SU-DHL-6 (cell line): ENCODE measurements at regions not wholly inside any gene's neighbourhood (a gene's known extent, or its start where the extent isn't known, plus 50 kb on each side); places are given as distances from the start of the nearest gene placed in this dataset.

ENCODE experiments used
- H2AFZ ChIP-seq: fragments of 200-600 bp; sonication (generic); 2 replicates; pipeline ENCODE4 v1.6.1; 2014; ENCODE audit warnings: low read depth, mild to moderate bottlenecking, moderate library complexity, mixed read lengths, antibody characterized with exemption, low read length; ENCODE audit not compliant: severe bottlenecking
- H3F3A ChIP-seq: fragments of 200-600 bp; shearing (Covaris generic); 2 replicates; pipeline ENCODE4 v1.6.0; 2016; ENCODE audit warnings: antibody characterized with exemption, mild to moderate bottlenecking; ENCODE audit not compliant: insufficient read depth
- H3K27ac ChIP-seq: fragments of 200-600 bp; sonication (generic); 2 replicates; pipeline ENCODE4 v1.5.1; 2016; ENCODE audit warnings: low read depth, mild to moderate bottlenecking, low read length, moderate library complexity, mixed read lengths
- H3K27me3 ChIP-seq: fragments of 200-600 bp; sonication (generic), shearing (Covaris generic); 2 replicates; pipeline ENCODE4 v1.6.0; 2014; ENCODE audit warnings: mild to moderate bottlenecking, low read length
- H3K36me3 ChIP-seq: fragments of 200-600 bp; sonication (generic); 2 replicates; pipeline ENCODE4 v1.6.1; 2014; ENCODE audit warnings: mild to moderate bottlenecking, low read length, mixed read lengths
- H3K4me2 ChIP-seq: fragments of 300-600, 200-600 bp; shearing (Covaris generic), sonication (generic); 2 replicates; pipeline ENCODE4 v1.6.0; 2014; ENCODE audit warnings: low read length, low read depth, mild to moderate bottlenecking; ENCODE audit not compliant: poor library complexity, severe bottlenecking
- H3K4me3 ChIP-seq: fragments of 200-600 bp; sonication (generic); 2 replicates; pipeline ENCODE4 v1.5.1; 2014; ENCODE audit warnings: antibody characterized with exemption, low read length, mild to moderate bottlenecking, mixed read lengths; ENCODE audit not compliant: insufficient read depth, poor library complexity, severe bottlenecking
- H3K79me2 ChIP-seq: fragments of 200-600 bp; sonication (generic); 2 replicates; pipeline ENCODE4 v1.6.1; 2014; ENCODE audit warnings: mild to moderate bottlenecking, low read length, moderate library complexity; ENCODE audit not compliant: insufficient read depth
- H3K9ac ChIP-seq: fragments of 200-600 bp; sonication (generic); 2 replicates; pipeline ENCODE4 v1.7.0; 2014; ENCODE audit warnings: mild to moderate bottlenecking, low read length
- H3K9me2 ChIP-seq: fragments of 200-600 bp; sonication (generic); replicated peaks from 2 replicates; pipeline ENCODE4 v1.6.1; 2014; ENCODE audit warnings: low read length; ENCODE audit not compliant: insufficient read depth
- H3K9me3 ChIP-seq: fragments of 200-600 bp; sonication (generic); 2 replicates; pipeline ENCODE4 v1.6.1; 2014; ENCODE audit warnings: low read length, mixed read lengths; ENCODE audit not compliant: insufficient read depth
- H4K20me1 ChIP-seq: fragments of 200-600 bp; sonication (generic); 2 replicates; pipeline ENCODE4 v1.6.1; 2014; ENCODE audit warnings: low read depth, mild to moderate bottlenecking, antibody characterized with exemption, low read length, moderate library complexity, mixed read lengths
- CTCF ChIP-seq: fragments of 200-600 bp; sonication (generic); IDR thresholded peaks from one replicate; pipeline ENCODE4 v1.5.1; 2017; ENCODE audit warnings: antibody characterized with exemption, mild to moderate bottlenecking, low read length, moderate library complexity; ENCODE audit not compliant: insufficient read depth, poor library complexity, severe bottlenecking
- EZH2phosphoT487 ChIP-seq: fragments of 200-600 bp; sonication (generic), shearing (Covaris generic); conservative IDR thresholded peaks from 2 replicates; pipeline ENCODE4 v1.6.1; 2018; ENCODE audit warnings: mild to moderate bottlenecking, antibody characterized with exemption, low read length, moderate library complexity, mixed read lengths

GRCh38 chr5:63794979-63795378 lies 167.3 kb downstream of the HTR1A start:
- TF ChIP-seq EZH2phosphoT487 (no peak), CTCF (no peak)
- no peak overlapping the region for H3K27ac ChIP-seq
- H3K4me3 ChIP-seq, result no peak overlapping the region
- H3K9ac ChIP-seq, result no peak overlapping the region
- no peaks in the 10 kb centered on the region for H4K20me1 ChIP-seq
- no peaks in the 10 kb centered on the region for H3K36me3 ChIP-seq
- H3F3A ChIP-seq, result no peaks in the 10 kb centered on the region
- peaks cover 8% of the 10 kb centered on the region; the same call in 1 of the 2 replicates for H3K9me3 ChIP-seq
- no peak overlapping the region for H3K4me2 ChIP-seq
- no peak overlapping the region for H2AFZ ChIP-seq
- H3K9me2 ChIP-seq, result no peaks in the 10 kb centered on the region
- no peaks in the 10 kb centered on the region for H3K27me3 ChIP-seq
- no peaks in the 10 kb centered on the region for H3K79me2 ChIP-seq

GRCh38 chr5:63794296-63794695 lies 167.9 kb downstream of the HTR1A start:
- Histone ChIP-seq H3K27ac (no peak overlapping the region), H4K20me1 (no peaks in the 10 kb centered on the region), H3K9me3 (peaks cover 8% of the 10 kb centered on the region; the same call in 1 of the 2 replicates), H3K79me2 (no peaks in the 10 kb centered on the region), H3F3A (no peaks in the 10 kb centered on the region), H3K27me3 (no peaks in the 10 kb centered on the region), H3K9ac (no peak overlapping the region), H3K4me3 (no peak overlapping the region), H2AFZ (no peak overlapping the region), H3K4me2 (no peak overlapping the region), H3K36me3 (no peaks in the 10 kb centered on the region), H3K9me2 (no peaks in the 10 kb centered on the region)
- TF ChIP-seq CTCF (no peak), EZH2phosphoT487 (no peak)

GRCh38 chr5:63774939-63775338 lies 187.3 kb downstream of the HTR1A start:
- no peak overlapping the region for H2AFZ ChIP-seq
- TF ChIP-seq EZH2phosphoT487, result no peak
- no peak for TF ChIP-seq CTCF
- H3K9me3 ChIP-seq, result no peaks in the 10 kb centered on the region
- H3K79me2 ChIP-seq, result no peaks in the 10 kb centered on the region
- H3K9me2 ChIP-seq, result no peaks in the 10 kb centered on the region
- no peak overlapping the region for H3K27ac ChIP-seq
- no peak overlapping the region for H3K4me2 ChIP-seq
- no peaks in the 10 kb centered on the region for H3F3A ChIP-seq
- no peaks in the 10 kb centered on the region for H3K27me3 ChIP-seq
- no peaks in the 10 kb centered on the region for H4K20me1 ChIP-seq
- H3K9ac ChIP-seq, result no peak overlapping the region
- no peaks in the 10 kb centered on the region for H3K36me3 ChIP-seq
- no peak overlapping the region for H3K4me3 ChIP-seq

- Histone ChIP-seq H3F3A (no peaks in the 10 kb centered on the region), H3K27me3 (no peaks in the 10 kb centered on the region), H3K4me2 (no peak overlapping the region), H2AFZ (no peak overlapping the region), H3K79me2 (no peaks in the 10 kb centered on the region), H3K36me3 (no peaks in the 10 kb centered on the region), H3K4me3 (no peak overlapping the region), H3K9me3 (no peaks in the 10 kb centered on the region), H3K9me2 (no peaks in the 10 kb centered on the region), H3K9ac (no peak overlapping the region), H4K20me1 (no peaks in the 10 kb centered on the region), H3K27ac (no peak overlapping the region)
- TF ChIP-seq EZH2phosphoT487 (no peak), CTCF (no peak)
Observed at GRCh38 chr5:63768221-63768620, 194.0 kb downstream of the HTR1A start.
